Skeletal muscle satellite cell (primary cell): ENCODE measurements at regions not wholly inside any gene's neighbourhood (a gene's known extent, or its start where the extent isn't known, plus 50 kb on each side); places are given as distances from the start of the nearest gene placed in this dataset.

ENCODE experiments used
- H3K27me3 ChIP-seq: 2 replicates; pipeline ENCODE4 v1.7.0; 2013; ENCODE audit warnings: low read length; ENCODE audit not compliant: control insufficient read depth, insufficient read depth
- H3K36me3 ChIP-seq: 2 replicates; pipeline ENCODE4 v1.7.0; 2013; ENCODE audit warnings: mild to moderate bottlenecking, control low read depth, low read length; ENCODE audit not compliant: insufficient read depth
- H3K4me1 ChIP-seq: 2 replicates; pipeline ENCODE4 v1.7.0; 2013; ENCODE audit warnings: low read length; ENCODE audit not compliant: control insufficient read depth, insufficient read depth
- H3K4me2 ChIP-seq: 2 replicates; pipeline ENCODE4 v1.7.0; 2013; ENCODE audit warnings: mild to moderate bottlenecking, low read length
- H3K4me3 ChIP-seq: 2 replicates; pipeline ENCODE4 v1.7.0; 2013; ENCODE audit warnings: low read length
- H3K9ac ChIP-seq: 2 replicates; pipeline ENCODE4 v1.7.0; 2013; ENCODE audit warnings: mild to moderate bottlenecking, low read depth, low read length, moderate library complexity
- H3K9me3 ChIP-seq: replicated peaks from 2 replicates; pipeline ENCODE4 v1.7.0; 2013; ENCODE audit warnings: mild to moderate bottlenecking, control low read depth, low read length

DNA sequence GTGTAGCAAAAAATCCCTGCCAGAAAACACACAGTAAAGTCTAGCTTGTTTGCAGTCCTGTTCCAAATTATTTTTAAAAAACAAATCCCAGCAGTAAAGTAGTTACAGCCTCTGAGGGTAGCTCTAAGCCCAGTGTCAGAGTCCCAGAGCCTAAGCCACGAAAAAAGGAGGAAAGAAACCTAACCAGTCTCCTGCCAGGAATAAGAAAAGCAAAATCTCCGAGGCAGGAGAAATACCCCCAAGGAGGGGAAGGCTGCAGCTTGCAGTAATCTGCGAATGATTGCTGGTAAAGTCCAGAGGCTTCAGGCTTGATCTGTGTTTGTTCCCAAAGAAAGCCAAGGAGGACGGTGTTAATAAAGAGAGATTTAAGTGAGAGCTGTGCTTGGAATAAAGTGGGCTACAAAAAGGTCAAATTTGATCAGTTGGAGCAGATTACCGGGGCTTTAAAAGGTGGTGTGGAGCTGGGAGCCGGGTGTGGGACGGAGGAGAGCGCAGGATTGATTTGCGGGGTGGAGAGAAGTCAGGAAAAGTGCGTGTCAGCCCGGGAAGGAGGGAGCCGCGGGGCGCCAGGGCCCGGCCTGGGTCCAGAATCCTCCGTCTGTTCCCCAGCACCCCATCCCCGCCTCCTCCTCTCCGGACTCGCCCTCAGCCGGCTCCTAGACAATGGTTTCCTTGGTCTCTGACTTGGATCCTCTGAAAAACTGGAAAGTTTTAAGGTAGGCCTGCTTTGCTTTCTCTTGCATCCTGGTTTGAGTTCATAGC is 219.4 kb upstream of the CELF2 start:
- no peaks in the 10 kb centered on the region for H3K9me3 ChIP-seq
- H3K4me2 ChIP-seq, result peak overlapping the region; percentile 69
- peak overlapping the region; percentile 11 for H3K4me3 ChIP-seq
- H3K4me1 ChIP-seq, result peaks cover 49% of the 10 kb centered on the region
- no peaks in the 10 kb centered on the region for H3K27me3 ChIP-seq
- no peaks in the 10 kb centered on the region for H3K36me3 ChIP-seq
- peak overlapping the region; percentile 80 for H3K9ac ChIP-seq

DNA sequence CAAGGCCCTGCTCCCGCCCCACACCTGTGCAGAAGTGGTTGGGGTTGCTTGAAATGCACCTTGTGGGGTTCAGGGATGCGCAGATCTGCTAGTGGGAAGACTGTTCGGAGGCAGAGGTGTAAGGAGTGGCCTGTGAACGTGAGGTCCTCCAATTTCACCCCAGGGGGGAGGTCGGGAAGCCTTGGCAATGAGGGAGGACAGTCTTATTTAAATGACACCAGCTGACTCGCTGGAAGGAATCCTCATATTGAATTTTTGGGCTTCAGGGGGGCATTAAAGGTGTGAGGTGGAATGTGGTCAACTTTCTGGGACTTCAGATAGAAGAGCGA is 218.8 kb upstream of the CELF2 start:
- peaks cover 49% of the 10 kb centered on the region for H3K4me1 ChIP-seq
- H3K9me3 ChIP-seq, result no peaks in the 10 kb centered on the region
- H3K4me3 ChIP-seq, result no peak overlapping the region
- H3K36me3 ChIP-seq, result no peaks in the 10 kb centered on the region
- H3K4me2 ChIP-seq, result peak overlapping the region; percentile 69
- peak overlapping the region; percentile 80 for H3K9ac ChIP-seq
- no peaks in the 10 kb centered on the region for H3K27me3 ChIP-seq

DNA sequence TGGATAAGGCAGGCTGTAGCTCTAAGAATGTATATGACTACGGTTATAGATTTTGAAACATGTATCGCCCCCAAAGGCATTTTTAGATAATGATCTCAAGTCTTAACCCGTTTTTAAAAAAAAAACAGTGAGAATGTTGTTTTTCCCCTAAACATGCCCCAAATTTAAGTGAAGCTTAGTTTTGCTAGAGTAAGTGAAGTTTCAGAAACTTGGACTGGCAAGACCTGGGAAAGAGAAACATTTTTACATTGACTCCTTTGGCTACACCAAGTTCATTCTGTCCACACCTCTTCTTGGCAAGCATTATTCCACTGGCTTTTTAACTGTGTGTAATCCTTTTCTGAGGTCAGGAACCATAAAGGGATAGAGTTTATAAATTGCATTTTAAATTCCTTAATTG is 216.7 kb upstream of the CELF2 start:
- peaks cover 45% of the 10 kb centered on the region for H3K4me1 ChIP-seq
- H3K27me3 ChIP-seq, result no peaks in the 10 kb centered on the region
- no peaks in the 10 kb centered on the region for H3K9me3 ChIP-seq
- no peak overlapping the region for H3K9ac ChIP-seq
- no peak overlapping the region for H3K4me2 ChIP-seq
- no peaks in the 10 kb centered on the region for H3K36me3 ChIP-seq
- H3K4me3 ChIP-seq, result no peak overlapping the region

DNA sequence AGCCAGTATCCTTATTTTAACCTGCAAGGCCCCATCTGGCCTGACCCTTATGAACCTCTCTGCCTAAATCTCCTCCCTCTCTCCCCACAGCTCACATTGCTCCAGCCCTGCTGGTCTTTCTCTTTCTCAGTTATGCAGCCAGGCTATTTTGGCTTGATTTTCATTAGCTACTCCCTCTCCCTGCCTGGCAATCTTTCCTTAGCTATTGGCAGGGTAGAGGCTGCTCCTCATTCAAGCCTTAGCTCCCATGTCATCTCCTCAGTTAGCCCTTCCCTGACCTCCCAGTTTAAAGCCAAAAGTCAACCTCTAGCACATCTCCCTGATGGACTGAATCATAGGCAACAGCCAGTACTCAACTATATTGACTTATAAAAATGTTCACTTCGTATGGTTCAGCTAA is 214.4 kb upstream of the CELF2 start:
- Histone ChIP-seq H3K9me3 (no peaks in the 10 kb centered on the region), H3K4me3 (no peak overlapping the region), H3K4me1 (peaks cover 22% of the 10 kb centered on the region), H3K27me3 (no peaks in the 10 kb centered on the region), H3K36me3 (no peaks in the 10 kb centered on the region), H3K9ac (no peak overlapping the region), H3K4me2 (no peak overlapping the region)

DNA sequence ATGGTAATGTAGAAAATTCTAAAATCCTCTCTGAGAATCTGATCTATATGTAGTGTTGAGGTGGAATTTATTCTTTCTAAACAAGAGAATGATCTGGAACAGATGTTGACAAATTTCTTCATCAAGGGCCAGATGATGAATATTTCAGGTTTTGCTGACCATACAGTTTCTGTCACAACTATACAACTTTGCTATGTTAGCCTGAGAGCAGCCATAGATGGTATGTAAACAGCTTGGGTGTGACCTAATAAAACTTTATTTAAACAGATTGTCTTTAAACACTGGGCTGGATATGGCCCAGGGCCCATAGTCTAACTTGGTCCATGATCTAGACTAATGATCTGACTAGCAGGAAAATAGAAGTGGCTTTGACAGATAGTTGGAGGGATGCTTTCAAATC is 213.6 kb upstream of the CELF2 start:
- Histone ChIP-seq H3K9ac (no peak overlapping the region), H3K27me3 (no peaks in the 10 kb centered on the region)

DNA sequence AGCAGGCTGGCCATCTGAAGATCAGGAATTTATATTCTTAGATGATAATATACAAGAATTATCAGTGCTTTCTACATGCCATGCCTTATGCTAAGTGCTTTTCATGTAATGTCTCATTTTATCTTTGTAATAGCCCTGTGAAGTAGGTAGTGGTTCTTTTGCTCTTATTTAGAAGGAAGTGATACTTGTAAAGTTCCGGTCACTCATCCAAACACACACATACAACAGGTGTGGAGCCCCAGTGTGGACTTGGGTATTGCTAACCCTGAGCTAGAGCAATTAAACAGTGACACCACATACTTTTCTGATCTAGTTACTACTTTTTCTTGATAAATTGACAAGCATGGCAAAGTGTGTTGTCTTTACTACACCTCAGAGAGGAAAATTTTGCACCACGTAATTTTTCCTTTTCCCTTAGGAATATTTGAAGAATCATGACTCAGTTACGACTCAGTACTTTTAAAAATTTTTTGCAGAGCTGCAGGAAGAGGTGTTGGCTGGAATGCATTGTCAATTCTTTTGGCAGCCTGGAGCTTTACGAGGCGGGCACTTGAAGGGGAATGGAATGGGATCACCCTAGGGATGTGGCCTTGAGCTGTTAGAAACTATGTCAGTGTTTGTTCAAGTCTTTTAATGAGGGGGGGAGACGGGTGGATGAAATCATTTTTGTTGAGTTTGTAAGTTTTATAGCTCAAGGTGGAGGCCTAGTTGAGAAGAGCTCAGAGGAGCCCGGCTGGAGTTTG is 212.5 kb upstream of the CELF2 start:
- Histone ChIP-seq H3K27me3 (no peaks in the 10 kb centered on the region), H3K9me3 (no peaks in the 10 kb centered on the region), H3K4me3 (no peak overlapping the region), H3K4me1 (peaks cover 14% of the 10 kb centered on the region), H3K4me2 (peak overlapping the region; percentile 21), H3K9ac (peak overlapping the region; percentile 52), H3K36me3 (no peaks in the 10 kb centered on the region)

More for the DNA sequence above, 213.6 kb upstream of the CELF2 start:
- no peaks in the 10 kb centered on the region for H3K36me3 ChIP-seq
- H3K4me1 ChIP-seq, result peaks cover 15% of the 10 kb centered on the region
- no peaks in the 10 kb centered on the region for H3K9me3 ChIP-seq
- no peak overlapping the region for H3K4me2 ChIP-seq
- H3K4me3 ChIP-seq, result no peak overlapping the region

DNA sequence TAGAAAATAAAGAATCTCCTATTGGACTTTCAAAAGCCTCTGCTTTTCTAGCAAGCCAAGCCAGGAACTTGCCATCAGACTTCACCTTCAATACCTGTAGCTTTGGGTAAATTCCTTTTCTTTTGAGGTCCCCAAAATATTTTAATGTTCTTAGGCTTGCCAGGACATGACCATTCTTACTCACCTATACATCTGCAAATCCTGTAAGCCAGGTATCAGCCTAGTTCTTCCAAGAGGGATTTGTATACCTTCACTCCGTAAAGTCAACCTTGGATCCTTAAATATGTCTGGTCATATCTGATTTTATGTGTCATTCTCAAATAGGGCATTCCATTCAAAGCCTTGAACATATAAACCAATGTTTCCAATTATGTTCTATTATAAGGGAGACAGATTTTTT is 210.6 kb upstream of the CELF2 start:
- H3K9me3 ChIP-seq, result no peaks in the 10 kb centered on the region
- peaks cover 14% of the 10 kb centered on the region for H3K4me1 ChIP-seq
- H3K4me3 ChIP-seq, result no peak overlapping the region
- no peaks in the 10 kb centered on the region for H3K36me3 ChIP-seq
- H3K4me2 ChIP-seq, result no peak overlapping the region
- H3K9ac ChIP-seq, result no peak overlapping the region
- H3K27me3 ChIP-seq, result no peaks in the 10 kb centered on the region

DNA sequence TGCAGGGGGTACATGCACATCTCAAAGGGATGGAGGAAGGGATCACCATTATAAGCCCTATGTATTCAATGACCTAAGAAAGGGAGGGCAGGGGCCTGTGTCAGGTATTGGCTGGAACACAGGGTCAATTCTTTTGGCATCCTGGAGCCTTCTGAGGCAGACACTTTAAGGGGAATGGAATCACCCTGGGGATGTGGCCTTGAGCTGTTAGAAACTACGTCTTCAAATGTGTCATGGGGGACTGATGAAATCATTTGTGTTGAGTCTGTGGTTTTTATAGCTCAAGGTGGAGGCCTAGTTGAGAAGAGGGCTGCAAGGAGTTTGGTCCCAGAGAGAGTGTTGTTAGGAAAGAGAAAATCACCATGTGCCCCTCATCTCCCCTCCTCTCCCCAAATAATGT is 206.1 kb upstream of the CELF2 start:
- H3K4me3 ChIP-seq, result no peak overlapping the region
- no peak overlapping the region for H3K4me2 ChIP-seq
- H3K4me1 ChIP-seq, result peaks cover 10% of the 10 kb centered on the region
- H3K9me3 ChIP-seq, result no peaks in the 10 kb centered on the region
- H3K27me3 ChIP-seq, result no peaks in the 10 kb centered on the region
- no peak overlapping the region for H3K9ac ChIP-seq
- no peaks in the 10 kb centered on the region for H3K36me3 ChIP-seq

DNA sequence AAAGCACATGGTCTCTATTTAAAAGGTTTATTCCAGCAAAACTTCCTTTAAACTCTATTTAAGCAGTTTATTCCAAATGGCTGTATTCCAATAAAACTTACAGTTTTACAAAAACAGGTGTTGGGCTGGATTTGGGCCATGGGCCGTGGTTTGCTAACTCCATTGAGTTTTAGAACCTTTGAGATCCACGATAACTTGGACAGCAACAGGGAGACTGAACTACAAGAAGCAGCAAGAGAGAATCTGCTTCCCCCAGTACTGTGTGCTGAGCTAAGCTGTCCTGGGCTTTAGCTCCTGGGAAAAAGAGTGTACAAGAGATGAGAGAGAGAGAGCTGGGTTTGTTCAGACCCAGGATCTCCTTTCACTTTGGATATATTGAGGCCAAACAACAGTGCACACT is 204.0 kb upstream of the CELF2 start:
- H3K9me3 ChIP-seq, result no peaks in the 10 kb centered on the region
- H3K9ac ChIP-seq, result no peak overlapping the region

DNA sequence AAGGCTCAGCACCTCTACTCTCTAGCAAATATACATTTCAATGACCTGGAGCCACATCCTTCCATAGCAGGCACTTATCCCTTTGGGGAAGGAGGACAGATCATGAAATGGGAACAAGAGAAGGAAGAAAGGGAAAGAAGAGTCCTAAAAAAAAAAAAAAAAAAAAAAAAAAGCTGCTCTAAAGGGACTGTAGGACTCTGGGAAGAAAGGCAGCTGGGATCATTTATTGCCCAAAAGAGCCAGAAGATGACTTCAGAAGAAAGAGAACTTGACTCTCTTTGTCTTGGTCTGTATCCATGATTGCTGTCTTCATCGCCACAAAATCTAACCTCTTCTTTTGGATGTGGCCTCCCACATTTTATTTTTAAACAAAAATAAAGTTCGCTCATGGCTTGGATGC is 203.6 kb upstream of the CELF2 start:
- no peak overlapping the region for H3K9ac ChIP-seq
- H3K36me3 ChIP-seq, result no peaks in the 10 kb centered on the region
- no peaks in the 10 kb centered on the region for H3K27me3 ChIP-seq
- no peak overlapping the region for H3K4me3 ChIP-seq
- H3K9me3 ChIP-seq, result no peaks in the 10 kb centered on the region
- no peak overlapping the region for H3K4me2 ChIP-seq
- H3K4me1 ChIP-seq, result peaks cover 14% of the 10 kb centered on the region

More for the DNA sequence above, 204.0 kb upstream of the CELF2 start:
- H3K27me3 ChIP-seq, result no peaks in the 10 kb centered on the region
- H3K4me3 ChIP-seq, result no peak overlapping the region
- peaks cover 14% of the 10 kb centered on the region for H3K4me1 ChIP-seq
- no peaks in the 10 kb centered on the region for H3K36me3 ChIP-seq
- no peak overlapping the region for H3K4me2 ChIP-seq

DNA sequence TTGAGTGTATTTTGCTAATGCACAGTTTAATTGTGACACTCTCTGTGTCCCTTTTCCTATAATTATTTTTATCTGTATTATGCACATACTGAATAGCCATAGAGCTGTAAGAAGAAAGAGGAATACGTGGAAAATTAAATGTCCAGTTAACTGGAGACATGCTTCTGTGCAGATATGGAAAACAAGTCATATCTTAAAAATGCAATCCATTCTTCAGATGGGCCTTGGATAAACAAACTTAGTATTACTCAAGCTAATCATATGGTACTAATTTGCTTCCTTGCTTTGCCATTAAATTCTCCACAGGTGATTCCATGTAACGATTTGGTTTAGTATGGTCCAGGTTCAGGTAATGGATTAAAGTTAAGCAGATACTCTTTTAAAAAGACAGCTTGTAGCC is 201.2 kb upstream of the CELF2 start:
- Histone ChIP-seq H3K27me3 (no peaks in the 10 kb centered on the region), H3K36me3 (no peaks in the 10 kb centered on the region), H3K4me3 (no peak overlapping the region), H3K4me2 (peak overlapping the region; percentile 10), H3K4me1 (peaks cover 14% of the 10 kb centered on the region), H3K9me3 (no peaks in the 10 kb centered on the region), H3K9ac (peak overlapping the region; percentile 37)

DNA sequence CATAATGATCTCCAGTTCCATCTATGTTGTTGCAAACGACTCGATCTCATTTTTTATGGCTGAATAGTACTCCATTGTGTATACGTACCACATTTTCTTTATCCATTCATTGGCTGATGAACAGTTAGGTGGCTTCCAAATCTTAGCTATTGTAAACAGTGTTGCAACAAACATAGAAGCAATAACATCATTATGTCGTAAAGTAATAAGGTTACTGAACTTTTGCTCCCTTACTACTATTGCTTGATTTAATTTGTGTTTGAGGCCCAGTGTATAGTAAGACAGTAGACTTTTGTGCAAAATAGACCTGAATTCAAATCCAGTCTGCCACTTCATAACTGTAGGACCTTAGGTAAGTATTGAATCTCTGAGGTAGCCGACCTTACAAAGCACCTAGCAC is 200.1 kb upstream of the CELF2 start:
- Histone ChIP-seq H3K36me3 (no peaks in the 10 kb centered on the region), H3K27me3 (no peaks in the 10 kb centered on the region), H3K4me1 (peaks cover 19% of the 10 kb centered on the region), H3K4me3 (no peak overlapping the region), H3K9ac (no peak overlapping the region), H3K9me3 (no peaks in the 10 kb centered on the region), H3K4me2 (no peak overlapping the region)
